ENCODE measurements at regions not wholly inside any gene's neighbourhood (a gene's known extent, or its start where the extent isn't known, plus 50 kb on each side); places are given as distances from the start of the nearest gene placed in this dataset.

- no peak for TF ChIP-seq YY1 (IDR thresholded peaks at IDR 0.05; ENCODE audit: insufficient read depth, insufficient read length)
- no peak for TF ChIP-seq ZNF274 (IDR thresholded peaks at IDR 0.05; ENCODE audit: low read depth, low read length)
Observed at GRCh38 chr6:24996269-24996836, 60.6 kb upstream of the RIPOR2 start.
